NCI-H2196 (cell line): ENCODE measurements at regions not wholly inside any gene's neighbourhood (a gene's known extent, or its start where the extent isn't known, plus 50 kb on each side); places are given as distances from the start of the nearest gene placed in this dataset.
A peak's percentile ranks its signal among the peaks of the same experiment; 100 is the strongest.

Experiments used
- DNase-seq: peaks from one replicate; lab custom pipeline; 2025; ENCODE audit not compliant: unreplicated experiment; lab: John Stamatoyannopoulos, UW

- DNase-seq, result no peak
Measured at GRCh38 chr11:33476945-33477606, 219.9 kb downstream of the HIPK3 start.

GRCh38 chr11:33475993-33476392 lies 218.8 kb downstream of the HIPK3 start:
- DNase-seq, result peak; percentile 52

GRCh38 chr11:33474866-33475265 lies 217.7 kb downstream of the HIPK3 start:
- DNase-seq, result no peak

- DNase-seq, result no peak
Measured at GRCh38 chr11:33471541-33471940, 214.4 kb downstream of the HIPK3 start.

GRCh38 chr11:33467966-33468365 lies 210.8 kb downstream of the HIPK3 start:
- no peak for DNase-seq

GRCh38 chr11:33463059-33463458 lies 205.9 kb downstream of the HIPK3 start:
- no peak for DNase-seq

GRCh38 chr11:33461369-33462125 lies 204.4 kb downstream of the HIPK3 start:
- no peak for DNase-seq

- no peak for DNase-seq
Measured at GRCh38 chr11:33457948-33458347, 200.8 kb downstream of the HIPK3 start.

- no peak for DNase-seq
Measured at GRCh38 chr11:33455867-33456463, 198.8 kb downstream of the HIPK3 start.

GRCh38 chr11:33454264-33454663 lies 197.1 kb downstream of the HIPK3 start:
- no peak for DNase-seq

- DNase-seq, result no peak
Measured at GRCh38 chr11:33452836-33453624, 195.8 kb downstream of the HIPK3 start.

- no peak for DNase-seq
Measured at GRCh38 chr11:33451364-33451763, 194.2 kb downstream of the HIPK3 start.

GRCh38 chr11:33449798-33450197 lies 192.6 kb downstream of the HIPK3 start:
- no peak for DNase-seq

GRCh38 chr11:33448461-33449130 lies 191.4 kb downstream of the HIPK3 start:
- DNase-seq, result no peak

GRCh38 chr11:33445761-33446161 lies 188.6 kb downstream of the HIPK3 start:
- no peak for DNase-seq

- DNase-seq, result no peak
Measured at GRCh38 chr11:33444835-33445594, 187.8 kb downstream of the HIPK3 start.

GRCh38 chr11:33443684-33444083 lies 186.5 kb downstream of the HIPK3 start:
- DNase-seq, result no peak

GRCh38 chr11:33438301-33438700 lies 181.1 kb downstream of the HIPK3 start:
- no peak for DNase-seq

- no peak for DNase-seq
Measured at GRCh38 chr11:33437529-33437928, 180.3 kb downstream of the HIPK3 start.

GRCh38 chr11:33435216-33435615 lies 178.0 kb downstream of the HIPK3 start:
- DNase-seq, result no peak
